Mesendoderm (in vitro differentiated cells): ENCODE measurements at regions not wholly inside any gene's neighbourhood (a gene's known extent, or its start where the extent isn't known, plus 50 kb on each side); places are given as distances from the start of the nearest gene placed in this dataset.

Experiments
- DNase-seq: peaks from one replicate; pipeline ENCODE4 v3.0.0; 2013
- H2AK5ac ChIP-seq: 2 replicates; pipeline ENCODE4 v1.6.1; 2013; ENCODE audit warnings: low read length, inconsistent platforms
- H2BK120ac ChIP-seq: 2 replicates; pipeline ENCODE4 v1.6.1; 2013; ENCODE audit warnings: low read depth, mild to moderate bottlenecking, low read length, moderate library complexity, mixed read lengths
- H2BK15ac ChIP-seq: replicated peaks from 2 replicates; pipeline ENCODE4 v1.6.1; 2013; ENCODE audit warnings: low read depth, mild to moderate bottlenecking, moderate library complexity
- H2BK5ac ChIP-seq: 2 replicates; pipeline ENCODE4 v1.6.1; 2013; ENCODE audit warnings: low read length, inconsistent platforms
- H3K18ac ChIP-seq: 2 replicates; pipeline ENCODE4 v1.6.1; 2013; ENCODE audit warnings: mild to moderate bottlenecking, low read length, mixed read lengths
- H3K23ac ChIP-seq: one replicate; pipeline ENCODE4 v1.6.1; 2013; ENCODE audit warnings: low read length
- H3K27ac ChIP-seq: 2 replicates; pipeline ENCODE4 v1.5.1; 2013; ENCODE audit warnings: low read depth, mild to moderate bottlenecking, inconsistent platforms, low read length, moderate library complexity
- H3K27me3 ChIP-seq: 2 replicates; pipeline ENCODE4 v1.6.1; 2013; ENCODE audit warnings: low read length, control low read depth, mild to moderate bottlenecking, inconsistent platforms; ENCODE audit not compliant: insufficient read depth, poor library complexity
- H3K36me3 ChIP-seq: 2 replicates; pipeline ENCODE4 v1.6.1; 2013; ENCODE audit warnings: low read length, inconsistent platforms; ENCODE audit not compliant: control insufficient read depth, insufficient read depth
- H3K4ac ChIP-seq: one replicate; pipeline ENCODE4 v1.6.1; 2013; ENCODE audit warnings: low read depth, mild to moderate bottlenecking, low read length, moderate library complexity
- H3K4me1 ChIP-seq: 2 replicates; pipeline ENCODE4 v1.6.1; 2013; ENCODE audit warnings: low read depth, low read length, inconsistent platforms; ENCODE audit not compliant: control insufficient read depth
- H3K4me2 ChIP-seq: 2 replicates; pipeline ENCODE4 v1.6.1; 2013; ENCODE audit warnings: low read length
- H3K4me3 ChIP-seq: 2 replicates; pipeline ENCODE4 v1.5.1; 2013; ENCODE audit warnings: mild to moderate bottlenecking, low read length
- H3K56ac ChIP-seq: one replicate; pipeline ENCODE4 v1.6.1; 2013; ENCODE audit warnings: low read length
- H3K79me1 ChIP-seq: 2 replicates; pipeline ENCODE4 v1.6.1; 2013; ENCODE audit warnings: low read length, inconsistent platforms
- H3K79me2 ChIP-seq: 2 replicates; pipeline ENCODE4 v1.6.1; 2013; ENCODE audit warnings: mild to moderate bottlenecking, low read length; ENCODE audit not compliant: control insufficient read depth, insufficient read depth
- H3K9ac ChIP-seq: 2 replicates; pipeline ENCODE4 v1.6.1; 2013; ENCODE audit warnings: low read length, inconsistent platforms
- H4K5ac ChIP-seq: one replicate; pipeline ENCODE4 v1.6.1; 2013; ENCODE audit warnings: low read length
- H4K8ac ChIP-seq: one replicate; pipeline ENCODE4 v1.6.1; 2013; ENCODE audit warnings: low read depth, mild to moderate bottlenecking, control low read depth, low read length, moderate library complexity
- WGBS: extraction: QIAGEN DNeasy Blood & Tissue Kit; methylation state at CpG from one replicate; pipeline ENCODE4 v1.1.7; 2013; ENCODE audit warnings: low lambda C conversion rate, missing lambda C conversion rate; ENCODE audit not compliant: insufficient coverage; ENCODE audit errors: extremely low coverage; 5-methylcytosine and 5-hydroxymethylcytosine counted together

DNA sequence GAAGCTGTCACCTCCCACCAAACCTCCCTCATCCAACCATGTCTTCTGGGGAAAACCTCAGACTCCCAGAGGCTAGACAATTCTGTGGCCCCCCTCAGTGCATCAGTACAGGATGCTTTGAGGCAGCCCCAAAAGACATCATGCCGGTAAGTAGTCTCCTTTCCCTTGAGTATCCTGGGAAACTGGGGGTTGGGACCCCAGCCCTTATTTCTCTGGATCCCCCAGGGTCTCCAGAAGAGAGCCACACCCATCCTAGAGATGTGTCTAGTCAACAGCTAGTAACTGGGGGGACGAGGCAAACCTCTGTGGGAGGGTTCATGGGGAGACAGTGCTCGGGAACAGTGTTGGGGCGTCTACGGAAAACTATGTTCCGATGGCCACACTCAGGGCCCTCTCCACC, 974.2 kb upstream of the TMEM132C start:
- Histone ChIP-seq H3K27ac (no peak overlapping the region), H2BK15ac (no peak overlapping the region), H3K36me3 (no peaks in the 10 kb centered on the region), H3K27me3 (no peaks in the 10 kb centered on the region), H3K79me2 (no peaks in the 10 kb centered on the region), H3K4me1 (no peaks in the 10 kb centered on the region), H3K4me2 (no peak overlapping the region), H4K8ac (no peak overlapping the region), H4K5ac (no peak overlapping the region), H3K18ac (no peak overlapping the region), H3K4ac (no peak overlapping the region), H3K23ac (no peak overlapping the region), H3K56ac (no peak overlapping the region), H3K9ac (no peak overlapping the region), H3K79me1 (no peaks in the 10 kb centered on the region), H2BK120ac (no peak overlapping the region), H2BK5ac (no peak overlapping the region), H3K4me3 (no peak overlapping the region), H2AK5ac (no peak overlapping the region)
- WGBS = no CpG with 5 or more reads among the region's 6 CpGs
- DNase-seq = no peak

DNA sequence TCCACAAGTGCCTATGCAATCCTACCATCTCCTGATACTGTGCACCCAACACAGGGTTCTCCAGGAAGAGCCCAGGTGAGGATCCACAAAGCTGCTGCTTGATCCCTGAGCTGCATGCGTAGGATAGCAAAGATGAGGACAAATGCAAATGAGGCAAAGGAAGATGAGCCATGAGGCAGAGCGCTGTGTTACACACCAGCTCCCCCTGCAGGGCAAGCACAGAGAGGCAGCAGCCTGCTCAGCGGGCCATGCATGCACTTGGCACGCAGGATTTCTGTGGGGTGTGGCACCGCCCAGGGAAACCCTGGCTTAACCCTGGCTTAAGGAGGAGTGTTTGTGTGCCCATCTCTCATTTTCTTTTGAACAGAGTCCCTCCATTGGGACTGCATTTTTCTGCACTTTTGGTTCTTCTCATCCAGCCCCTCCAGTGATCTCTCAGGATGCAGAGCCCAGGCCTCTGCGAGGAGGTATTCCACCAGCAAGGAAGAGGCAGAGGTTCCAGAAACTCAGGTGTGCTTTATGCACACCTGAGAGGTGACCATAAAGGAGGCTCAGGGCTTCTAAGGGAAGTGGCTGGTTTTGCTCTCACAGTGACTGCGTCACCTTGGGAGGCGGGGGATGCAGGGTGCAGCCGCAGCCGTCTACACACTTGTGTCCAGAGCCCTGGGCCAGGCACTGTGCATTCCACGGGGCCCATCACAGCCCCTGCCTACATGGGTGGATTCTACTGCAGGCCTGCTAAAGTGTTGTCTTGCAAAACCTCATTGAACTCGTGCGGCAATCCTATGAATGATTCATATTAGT, 973.3 kb upstream of the TMEM132C start:
- Histone ChIP-seq H3K18ac (no peak overlapping the region), H3K79me1 (no peaks in the 10 kb centered on the region), H3K9ac (no peak overlapping the region), H4K8ac (no peak overlapping the region), H3K27me3 (no peaks in the 10 kb centered on the region), H3K79me2 (no peaks in the 10 kb centered on the region), H3K4me2 (no peak overlapping the region), H3K27ac (no peak overlapping the region), H2BK15ac (no peak overlapping the region), H2AK5ac (no peak overlapping the region), H4K5ac (no peak overlapping the region), H3K36me3 (no peaks in the 10 kb centered on the region), H2BK120ac (no peak overlapping the region), H3K23ac (no peak overlapping the region), H3K56ac (no peak overlapping the region), H3K4ac (no peak overlapping the region), H3K4me3 (no peak overlapping the region), H2BK5ac (no peak overlapping the region), H3K4me1 (no peaks in the 10 kb centered on the region)
- DNase-seq = peak; percentile 67
- WGBS = no CpG with 5 or more reads among the region's 13 CpGs

DNA sequence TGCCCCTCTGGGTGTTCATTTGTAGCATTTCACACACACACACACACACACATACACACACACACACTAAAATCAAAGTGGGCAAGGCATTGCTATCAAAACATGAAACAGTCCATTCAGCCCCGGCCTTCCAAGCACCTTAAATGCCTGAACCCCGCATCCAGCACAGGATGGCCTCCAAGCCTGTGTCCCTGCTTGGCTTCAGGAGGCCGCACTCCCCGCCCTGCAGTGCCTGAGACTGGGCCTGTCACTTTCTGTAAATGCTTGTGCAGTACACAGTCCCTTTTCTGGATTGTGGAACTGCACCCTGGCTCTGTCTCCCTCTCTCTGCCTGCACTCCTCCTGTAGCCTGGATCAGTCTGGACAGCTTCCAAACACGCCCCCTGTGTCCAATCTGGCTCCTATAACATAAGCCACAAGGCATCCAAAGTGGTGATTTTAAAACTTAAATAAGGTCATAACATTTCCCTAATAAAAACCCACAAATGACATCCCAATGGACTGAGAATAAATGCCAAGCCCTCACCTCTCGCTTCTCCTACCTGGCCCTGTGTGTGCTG, 972.2 kb upstream of the TMEM132C start:
- no peak for DNase-seq
- H3K56ac ChIP-seq = no peak overlapping the region
- H3K23ac ChIP-seq = no peak overlapping the region
- H3K79me1 ChIP-seq = no peaks in the 10 kb centered on the region
- H3K4ac ChIP-seq = no peak overlapping the region
- H3K4me2 ChIP-seq = no peak overlapping the region
- no peaks in the 10 kb centered on the region for H3K27me3 ChIP-seq
- H2AK5ac ChIP-seq = no peak overlapping the region
- no peaks in the 10 kb centered on the region for H3K4me1 ChIP-seq
- no peak overlapping the region for H2BK5ac ChIP-seq
- H3K27ac ChIP-seq = no peak overlapping the region
- no peak overlapping the region for H3K4me3 ChIP-seq
- no peak overlapping the region for H4K8ac ChIP-seq
- no peaks in the 10 kb centered on the region for H3K36me3 ChIP-seq
- H4K5ac ChIP-seq = no peak overlapping the region
- no peak overlapping the region for H3K18ac ChIP-seq
- H3K9ac ChIP-seq = no peak overlapping the region
- no peaks in the 10 kb centered on the region for H3K79me2 ChIP-seq
- H2BK15ac ChIP-seq = no peak overlapping the region
- H2BK120ac ChIP-seq = no peak overlapping the region
- no CpG with 5 or more reads among the region's 6 CpGs for WGBS

DNA sequence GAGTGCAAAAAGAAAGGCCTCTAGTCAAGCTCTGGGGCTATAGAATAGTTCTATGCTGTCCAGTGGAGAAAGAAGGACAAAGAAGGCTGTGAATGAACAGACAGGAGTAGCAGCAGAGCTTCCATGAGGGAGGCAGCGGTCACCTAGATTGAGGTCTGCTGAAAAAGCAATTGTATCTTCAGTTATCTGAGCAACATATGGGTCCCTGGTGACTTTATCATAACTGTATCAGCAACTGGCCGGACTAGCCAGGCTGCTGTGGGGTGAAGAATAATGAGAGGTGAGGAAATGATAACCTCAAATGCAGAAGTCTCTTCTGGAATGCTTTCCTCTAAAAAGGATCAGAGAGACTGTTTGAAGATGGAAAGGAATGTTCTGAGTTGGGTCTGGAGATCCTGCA, 971.3 kb upstream of the TMEM132C start:
- H3K23ac ChIP-seq = no peak overlapping the region
- no peak overlapping the region for H4K8ac ChIP-seq
- no peaks in the 10 kb centered on the region for H3K79me1 ChIP-seq
- no peak overlapping the region for H2AK5ac ChIP-seq
- H3K18ac ChIP-seq = no peak overlapping the region
- no peak overlapping the region for H2BK15ac ChIP-seq
- DNase-seq = no peak
- no peak overlapping the region for H4K5ac ChIP-seq
- H3K4me2 ChIP-seq = no peak overlapping the region
- no peaks in the 10 kb centered on the region for H3K27me3 ChIP-seq
- H2BK5ac ChIP-seq = no peak overlapping the region
- H3K4me1 ChIP-seq = no peaks in the 10 kb centered on the region
- no peak overlapping the region for H3K27ac ChIP-seq
- WGBS = no CpG with 5 or more reads among the region's 2 CpGs
- H3K9ac ChIP-seq = no peak overlapping the region
- no peak overlapping the region for H3K4me3 ChIP-seq
- no peaks in the 10 kb centered on the region for H3K79me2 ChIP-seq
- no peak overlapping the region for H2BK120ac ChIP-seq
- H3K4ac ChIP-seq = no peak overlapping the region
- H3K56ac ChIP-seq = no peak overlapping the region
- H3K36me3 ChIP-seq = no peaks in the 10 kb centered on the region

DNA sequence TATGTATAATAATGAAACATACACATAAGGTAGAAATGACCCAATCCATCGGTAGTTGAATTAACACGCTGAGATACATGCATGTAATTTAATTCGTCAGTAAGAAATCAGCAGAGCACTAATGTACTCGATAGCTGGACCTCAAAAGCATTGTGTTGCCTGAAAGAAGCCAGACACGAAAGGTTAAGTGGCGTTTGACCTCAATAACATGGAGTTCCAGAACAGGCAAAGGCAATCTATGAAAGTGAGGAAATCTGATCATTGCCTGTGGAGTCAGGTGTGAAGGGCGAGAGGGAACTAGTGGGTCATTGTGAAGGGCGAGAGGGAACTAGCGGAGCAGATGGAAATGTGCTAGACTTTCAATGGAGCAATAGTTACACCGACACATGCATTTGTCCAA, 970.4 kb upstream of the TMEM132C start:
- Histone ChIP-seq H2BK15ac (no peak overlapping the region), H3K4me1 (no peaks in the 10 kb centered on the region), H3K4ac (no peak overlapping the region), H3K36me3 (no peaks in the 10 kb centered on the region), H4K8ac (no peak overlapping the region), H2AK5ac (no peak overlapping the region), H3K18ac (no peak overlapping the region), H3K4me2 (no peak overlapping the region), H3K27me3 (no peaks in the 10 kb centered on the region), H3K79me2 (no peaks in the 10 kb centered on the region), H3K27ac (no peak overlapping the region), H3K9ac (no peak overlapping the region), H3K79me1 (no peaks in the 10 kb centered on the region), H4K5ac (no peak overlapping the region), H3K56ac (no peak overlapping the region), H2BK120ac (no peak overlapping the region), H2BK5ac (no peak overlapping the region), H3K23ac (no peak overlapping the region), H3K4me3 (no peak overlapping the region)
- no CpG with 5 or more reads among the region's 10 CpGs for WGBS
- DNase-seq = no peak

DNA sequence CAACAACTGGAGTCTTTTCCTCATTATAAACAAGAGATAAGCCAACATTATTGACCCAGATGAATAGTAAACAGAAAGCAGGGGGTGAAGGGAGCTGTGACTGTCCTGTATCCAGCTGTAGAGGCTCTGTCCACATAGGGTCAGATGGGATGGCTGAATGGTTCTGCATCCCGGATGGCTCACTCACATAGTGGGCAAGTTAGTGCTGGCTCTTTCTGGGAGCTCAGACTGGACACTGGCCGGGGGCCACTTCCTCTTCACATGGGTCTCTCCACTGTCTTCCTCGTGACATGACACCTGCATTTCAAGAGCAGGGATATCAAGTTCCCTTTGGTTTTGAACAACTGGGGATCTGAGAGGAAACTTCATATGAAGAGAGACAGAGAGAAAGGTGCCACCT, 969.6 kb upstream of the TMEM132C start:
- no peak overlapping the region for H3K4ac ChIP-seq
- no peak overlapping the region for H3K56ac ChIP-seq
- WGBS = no CpG with 5 or more reads among the region's 3 CpGs
- no peak overlapping the region for H3K27ac ChIP-seq
- no peak overlapping the region for H3K9ac ChIP-seq
- no peak overlapping the region for H3K4me2 ChIP-seq
- no peak overlapping the region for H2BK5ac ChIP-seq
- no peak overlapping the region for H2BK120ac ChIP-seq
- H3K27me3 ChIP-seq = no peaks in the 10 kb centered on the region
- H2BK15ac ChIP-seq = no peak overlapping the region
- H3K23ac ChIP-seq = no peak overlapping the region
- no peak overlapping the region for H3K18ac ChIP-seq
- no peak overlapping the region for H4K8ac ChIP-seq
- no peak overlapping the region for H2AK5ac ChIP-seq
- no peaks in the 10 kb centered on the region for H3K4me1 ChIP-seq
- H4K5ac ChIP-seq = no peak overlapping the region
- H3K79me1 ChIP-seq = no peaks in the 10 kb centered on the region
- H3K36me3 ChIP-seq = no peaks in the 10 kb centered on the region
- no peak overlapping the region for H3K4me3 ChIP-seq
- H3K79me2 ChIP-seq = no peaks in the 10 kb centered on the region
- DNase-seq = no peak
